KG1 (cell line): ENCODE measurements at regions not wholly inside any gene's neighbourhood (a gene's known extent, or its start where the extent isn't known, plus 50 kb on each side); places are given as distances from the start of the nearest gene placed in this dataset.
"Not testable (repeated sequence)": the region's sequence is repeated elsewhere in the genome, so short reads cannot be mapped to it uniquely, and the experiment has no call there.

ENCODE experiments used
- DNase-seq: peaks from one replicate; lab custom pipeline; 2025; lab: John Stamatoyannopoulos, UW

DNA sequence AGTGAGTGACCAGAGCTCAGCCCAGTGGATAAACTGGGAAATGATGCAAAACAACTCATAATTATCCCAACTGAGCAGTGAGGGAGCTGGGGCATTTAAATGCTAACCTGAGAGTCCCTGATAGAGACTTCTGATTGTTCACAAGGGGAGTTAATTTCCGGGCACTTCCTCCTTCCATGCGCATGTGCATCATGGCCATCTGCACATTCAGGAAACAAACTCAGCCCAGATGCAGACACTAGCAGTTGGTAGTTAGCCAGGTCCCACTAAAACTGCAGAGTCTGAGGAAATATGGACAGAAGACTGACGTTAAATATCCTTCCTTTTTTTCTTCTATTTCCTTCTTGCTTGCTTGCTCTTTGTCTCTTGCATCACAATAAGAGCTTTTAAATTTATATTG is 852.1 kb upstream of the LRRC4C start:
- no peak for DNase-seq

- no peak for DNase-seq
Observed at GRCh38 chr11:42311944-42312343, 852.5 kb upstream of the LRRC4C start.

DNA sequence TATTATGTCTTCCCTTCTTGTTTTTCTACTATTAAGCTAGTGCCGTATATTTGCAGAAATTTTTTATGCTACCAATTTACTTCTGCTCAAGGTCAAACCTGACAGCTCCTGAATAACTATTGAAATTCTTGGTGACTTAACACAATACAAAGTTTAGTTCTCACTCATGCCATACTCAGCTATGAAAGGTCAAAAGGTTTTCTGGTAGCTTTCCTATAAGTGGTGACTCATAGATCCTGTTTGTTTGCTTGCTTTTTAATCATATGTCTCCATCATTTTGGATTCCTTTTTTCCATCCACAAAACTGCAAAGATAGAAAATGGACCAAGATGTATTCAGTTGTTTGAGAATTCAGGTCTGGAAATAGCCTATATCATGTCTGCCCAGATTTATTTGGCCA is 855.8 kb upstream of the LRRC4C start:
- no peak for DNase-seq

- DNase-seq: no peak
Observed at GRCh38 chr11:42315846-42316245, 856.4 kb upstream of the LRRC4C start.

- DNase-seq: no peak
Observed at GRCh38 chr11:42319921-42320320, 860.5 kb upstream of the LRRC4C start.

DNA sequence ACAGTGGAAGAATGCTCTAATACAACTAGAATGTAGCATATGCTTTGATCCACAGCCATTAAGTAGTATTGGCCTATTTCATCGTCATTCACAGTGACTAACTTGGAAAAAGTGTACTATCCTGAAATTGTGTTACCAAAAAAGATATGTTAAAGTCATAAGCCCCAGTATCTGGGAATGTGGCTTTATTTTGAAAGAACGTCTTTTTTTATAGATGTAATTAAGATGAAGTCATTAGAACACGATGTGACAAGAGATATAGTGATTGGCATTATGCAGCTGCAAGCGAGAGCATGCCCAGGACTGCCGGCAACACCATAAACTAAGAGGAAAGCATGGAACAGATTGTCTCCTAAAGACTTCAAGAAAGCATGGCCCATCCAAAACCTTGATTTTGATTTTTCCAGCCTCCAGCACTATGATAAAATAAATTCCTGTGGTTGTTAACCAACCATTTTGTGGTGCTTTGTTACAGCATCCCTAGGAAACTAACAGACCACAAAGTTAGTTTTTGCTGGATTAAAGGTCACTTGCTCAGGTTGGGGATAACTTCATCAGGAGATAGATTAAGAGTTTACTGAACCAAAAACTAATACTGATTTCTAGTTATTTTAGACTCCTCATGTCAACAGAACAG is 870.6 kb upstream of the LRRC4C start:
- no peak for DNase-seq

- DNase-seq: no peak
Observed at GRCh38 chr11:42337786-42338455, 878.5 kb upstream of the LRRC4C start.

- no peak for DNase-seq
Observed at GRCh38 chr11:42344204-42344792, 884.8 kb upstream of the LRRC4C start.

DNA sequence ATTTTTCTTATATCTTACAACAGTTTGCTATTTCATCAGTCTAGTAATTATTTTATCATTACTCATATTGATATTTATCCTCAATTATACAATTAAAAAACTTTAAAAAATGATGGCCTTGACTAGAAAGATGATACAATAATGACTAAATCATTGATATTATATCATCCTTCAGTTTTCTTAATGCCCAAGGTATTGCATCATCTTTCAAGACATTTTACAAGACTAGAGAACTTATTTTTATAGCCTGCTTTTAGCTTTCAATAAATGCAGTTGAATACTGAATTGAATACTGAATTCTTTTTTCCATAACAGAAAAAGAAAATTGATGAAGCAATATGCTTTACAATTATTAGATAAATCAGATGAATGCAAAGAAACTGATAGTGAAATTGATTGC is 886.5 kb upstream of the LRRC4C start:
- no peak for DNase-seq

GRCh38 chr11:42363701-42364100 is 904.2 kb upstream of the LRRC4C start:
- no peak for DNase-seq

- no peak for DNase-seq
Observed at GRCh38 chr11:42390116-42390515, 921.7 kb upstream of the API5 start.

DNA sequence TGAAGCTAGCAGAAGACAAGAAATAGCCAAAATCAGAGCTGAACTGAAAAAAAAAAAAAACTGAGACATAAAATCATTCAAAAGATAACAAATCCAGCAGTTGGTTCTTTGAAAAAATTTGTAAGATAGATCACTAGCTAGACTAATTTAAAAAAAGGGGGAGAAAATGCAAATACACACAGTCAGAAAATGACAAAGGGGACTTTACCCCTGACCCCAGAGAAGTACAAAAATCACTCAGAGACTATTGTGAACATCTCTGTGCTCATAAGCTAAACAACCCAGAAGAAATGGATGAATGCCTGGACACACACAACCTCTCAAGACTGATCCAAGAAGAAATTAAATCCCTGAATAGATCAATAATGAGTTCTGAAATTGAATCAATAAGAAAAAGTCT is 914.3 kb upstream of the API5 start:
- DNase-seq: no peak

GRCh38 chr11:42407341-42407740 is 904.5 kb upstream of the API5 start:
- no peak for DNase-seq

DNA sequence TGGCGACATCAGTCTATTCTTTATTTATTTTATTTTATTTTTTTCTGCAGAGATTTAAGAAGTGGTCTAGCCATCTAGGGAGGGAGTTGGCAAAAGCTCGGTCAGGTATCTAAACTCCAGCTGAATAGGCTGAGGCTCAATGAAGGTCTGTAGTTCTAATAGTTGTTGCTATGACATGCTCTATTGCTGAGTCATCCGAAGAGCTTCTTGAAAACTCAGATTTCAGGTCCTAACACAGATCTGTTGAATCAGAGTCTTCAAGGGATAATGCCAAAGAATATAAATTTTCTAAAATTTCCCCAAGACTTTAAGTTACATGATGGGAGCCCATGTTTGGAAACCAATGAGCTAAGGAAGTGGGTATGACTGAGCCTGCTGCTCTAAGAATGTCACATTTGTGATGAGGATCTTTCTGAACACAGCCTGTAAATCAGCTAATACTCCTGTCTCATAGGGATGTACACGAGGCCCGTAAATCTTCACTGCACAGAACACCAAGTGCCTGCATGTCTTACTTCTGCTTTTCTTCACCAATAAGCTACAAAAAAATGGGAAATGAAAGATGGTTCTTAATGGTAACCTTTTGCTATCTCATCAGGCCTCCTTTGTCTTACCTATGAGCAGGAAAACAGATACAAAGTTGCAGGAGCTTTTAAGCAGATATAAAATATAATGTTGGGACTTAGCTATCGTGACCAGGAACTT is 901.4 kb upstream of the API5 start:
- DNase-seq: no peak

GRCh38 chr11:42412590-42412989 is 899.2 kb upstream of the API5 start:
- no peak for DNase-seq

DNA sequence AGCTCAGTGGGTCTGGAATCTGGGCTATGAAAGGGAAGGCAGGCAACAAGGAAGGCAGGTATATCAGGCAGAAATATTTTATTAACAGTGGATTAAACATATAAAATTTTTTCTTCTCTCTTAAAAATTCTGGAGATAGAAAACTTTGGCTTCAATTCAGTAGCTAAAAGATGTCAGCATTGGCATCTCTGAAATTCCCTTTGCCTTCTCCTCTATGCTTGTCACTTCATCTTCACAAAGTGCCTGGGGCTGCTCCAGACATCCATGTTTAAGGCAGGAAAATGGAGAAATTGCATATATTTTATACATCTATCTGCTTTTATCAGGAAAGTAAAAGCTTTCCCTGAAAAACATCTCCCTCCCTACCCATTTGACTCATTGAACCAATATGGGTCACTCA is 894.1 kb upstream of the API5 start:
- no peak for DNase-seq

DNA sequence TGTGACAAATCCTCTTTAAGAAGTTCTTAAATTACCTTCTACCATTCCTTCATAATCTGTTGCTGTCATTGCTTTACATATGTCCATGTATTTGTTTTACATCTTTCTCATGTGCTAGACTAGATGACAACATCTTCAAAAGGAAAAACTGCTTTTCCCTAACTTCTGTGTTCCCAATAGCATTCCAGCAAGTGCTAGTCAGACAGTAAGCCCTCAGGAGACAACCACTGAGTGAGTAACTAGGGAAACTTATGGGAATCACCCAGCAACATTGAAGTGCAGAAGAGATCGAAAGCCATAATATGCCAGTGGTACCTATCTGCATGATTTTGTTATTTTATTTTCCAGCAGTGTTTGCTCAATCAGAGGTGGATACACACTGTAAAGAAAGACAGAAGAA is 889.7 kb upstream of the API5 start:
- no peak for DNase-seq

DNA sequence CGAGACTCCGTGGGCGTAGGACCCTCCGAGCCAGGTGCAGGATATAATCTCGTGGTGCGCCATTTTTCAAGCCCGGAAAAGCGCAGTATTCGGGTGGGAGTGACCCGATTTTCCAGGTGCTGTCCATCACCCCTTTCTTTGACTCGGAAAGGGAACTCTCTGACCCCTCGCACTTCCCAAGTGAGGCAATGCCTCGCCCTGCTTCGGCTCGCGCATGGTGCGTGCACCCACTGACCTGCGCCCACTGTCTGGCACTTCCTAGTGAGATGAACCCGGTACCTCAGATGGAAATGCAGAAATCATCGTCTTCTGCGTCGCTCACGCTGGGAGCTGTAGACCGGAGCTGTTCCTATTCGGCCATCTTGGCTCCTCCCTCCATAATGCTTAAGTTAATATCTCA is 876.9 kb upstream of the API5 start:
- not testable (repeated sequence) for DNase-seq

DNA sequence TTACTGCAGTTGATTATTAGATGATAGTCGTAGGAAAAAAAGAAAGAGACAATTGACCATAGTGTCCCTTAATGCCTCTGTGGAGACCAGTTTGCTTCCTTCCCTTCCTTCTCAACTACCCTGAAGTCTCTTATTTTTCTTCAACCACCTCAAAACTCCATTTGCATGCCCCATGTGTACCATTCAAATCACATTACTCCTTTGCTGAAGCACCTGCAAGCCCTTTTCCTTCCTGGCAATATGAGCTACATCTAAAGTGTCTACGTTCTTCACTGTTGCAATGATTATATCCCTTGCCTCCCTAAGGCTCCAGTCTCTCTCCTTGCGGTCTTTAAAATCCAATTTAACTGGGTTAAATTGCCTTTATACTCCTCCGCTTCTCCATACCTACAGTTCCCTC is 867.4 kb upstream of the API5 start:
- no peak for DNase-seq

DNA sequence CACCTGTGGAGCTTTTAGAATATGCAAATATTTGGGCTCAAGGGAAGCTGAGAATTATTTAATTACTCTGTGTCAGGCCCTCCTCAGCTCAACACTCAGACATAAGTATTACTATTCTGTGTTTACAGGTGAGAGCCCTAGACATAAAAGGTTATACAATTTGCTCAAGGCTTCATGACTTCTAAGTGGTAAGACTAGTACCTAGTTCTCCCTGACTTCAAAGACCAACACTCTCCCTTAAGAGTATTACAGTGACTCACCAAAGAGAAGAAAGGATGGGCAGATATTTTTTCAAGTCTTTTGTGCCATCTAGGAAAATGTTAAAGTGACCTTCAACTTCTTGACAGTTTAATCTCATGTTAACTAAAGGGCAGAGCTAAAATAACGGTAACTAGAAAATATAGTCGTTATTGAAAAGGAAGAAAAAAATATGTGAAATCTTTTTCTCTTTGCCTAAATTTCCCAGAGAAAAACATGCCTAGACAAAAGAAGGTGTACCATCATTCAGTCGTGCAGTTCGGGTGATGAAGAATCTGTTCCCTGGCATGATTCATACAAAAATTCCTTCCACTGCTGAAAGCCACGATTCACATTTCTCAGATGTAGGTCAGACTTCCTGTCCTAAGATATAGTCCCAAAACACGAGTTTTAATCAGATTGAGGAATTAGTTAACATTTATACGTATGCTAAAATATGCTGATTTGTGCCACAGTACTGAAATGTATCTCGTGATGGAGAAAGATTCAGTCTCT is 849.1 kb upstream of the API5 start:
- no peak for DNase-seq

GRCh38 chr11:42465623-42466022 is 846.2 kb upstream of the API5 start:
- no peak for DNase-seq

DNA sequence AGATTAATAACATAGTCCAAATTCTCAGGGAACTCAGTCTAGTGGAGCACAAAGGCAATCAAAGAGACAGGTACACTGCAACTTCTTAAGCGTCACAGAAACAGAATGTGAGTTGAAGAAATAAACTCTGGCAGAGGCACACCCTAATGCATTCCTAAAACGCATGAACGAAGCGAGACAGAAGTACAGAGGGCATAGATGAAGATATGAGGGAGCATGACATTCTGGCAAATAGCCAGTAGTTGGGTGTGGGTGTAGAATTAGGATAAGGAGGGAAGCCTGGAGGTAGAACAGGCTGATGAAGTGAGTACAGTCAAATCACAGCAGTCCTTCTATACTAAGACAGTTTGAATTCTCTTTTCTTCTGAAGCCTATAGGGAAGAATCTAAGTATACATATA is 838.7 kb upstream of the API5 start:
- DNase-seq: no peak
